ENCODE measurements at regions not wholly inside any gene's neighbourhood (a gene's known extent, or its start where the extent isn't known, plus 50 kb on each side); places are given as distances from the start of the nearest gene placed in this dataset.

- no peak for TF ChIP-seq CTCF (IDR thresholded peaks at IDR 0.05; ENCODE audit: low read length)
- no peak for TF ChIP-seq EZH2 (optimal IDR thresholded peaks at IDR 0.05; ENCODE audit: low read depth, low read length)
Measured at GRCh38 chr16:17828012-17828411, 357.3 kb upstream of the XYLT1 start.

Measured in MM.1S (cell line).